ENCODE measurements at regions not wholly inside any gene's neighbourhood (a gene's known extent, or its start where the extent isn't known, plus 50 kb on each side); places are given as distances from the start of the nearest gene placed in this dataset.

DNA sequence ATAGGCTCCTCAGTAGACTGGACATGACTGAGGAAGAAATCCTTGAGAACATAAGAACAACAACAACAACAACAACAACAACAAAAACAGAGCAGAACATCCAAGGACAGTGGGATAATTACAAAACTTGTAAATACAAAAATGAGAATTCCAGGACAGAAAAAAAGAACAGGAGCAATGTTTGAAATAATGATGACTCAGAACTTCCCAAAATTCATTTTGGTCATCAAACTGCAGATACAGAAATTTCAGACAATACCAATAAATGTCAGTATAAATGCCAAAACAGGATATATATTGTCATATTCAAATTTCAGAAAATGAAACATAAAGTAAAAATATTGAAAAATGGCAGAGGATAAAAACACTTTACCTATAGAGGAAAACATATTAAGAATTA, 259.0 kb downstream of the TRIM36 start:
- in situ Hi-C loops (cut with HindIII; ENCODE audit: low sequenced_read_pairs), result no loop called here
- TF ChIP-seq, protein P1, sequence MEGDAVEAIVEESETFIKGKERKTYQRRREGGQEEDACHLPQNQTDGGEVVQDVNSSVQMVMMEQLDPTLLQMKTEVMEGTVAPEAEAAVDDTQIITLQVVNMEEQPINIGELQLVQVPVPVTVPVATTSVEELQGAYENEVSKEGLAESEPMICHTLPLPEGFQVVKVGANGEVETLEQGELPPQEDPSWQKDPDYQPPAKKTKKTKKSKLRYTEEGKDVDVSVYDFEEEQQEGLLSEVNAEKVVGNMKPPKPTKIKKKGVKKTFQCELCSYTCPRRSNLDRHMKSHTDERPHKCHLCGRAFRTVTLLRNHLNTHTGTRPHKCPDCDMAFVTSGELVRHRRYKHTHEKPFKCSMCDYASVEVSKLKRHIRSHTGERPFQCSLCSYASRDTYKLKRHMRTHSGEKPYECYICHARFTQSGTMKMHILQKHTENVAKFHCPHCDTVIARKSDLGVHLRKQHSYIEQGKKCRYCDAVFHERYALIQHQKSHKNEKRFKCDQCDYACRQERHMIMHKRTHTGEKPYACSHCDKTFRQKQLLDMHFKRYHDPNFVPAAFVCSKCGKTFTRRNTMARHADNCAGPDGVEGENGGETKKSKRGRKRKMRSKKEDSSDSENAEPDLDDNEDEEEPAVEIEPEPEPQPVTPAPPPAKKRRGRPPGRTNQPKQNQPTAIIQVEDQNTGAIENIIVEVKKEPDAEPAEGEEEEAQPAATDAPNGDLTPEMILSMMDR (IDR thresholded peaks at IDR 0.05; ENCODE audit: low read depth, low read length), result no peak
- DNase-seq (ENCODE audit: low read depth, low spot score), result no peak
- no peak overlapping the region for H3K4me3 ChIP-seq (ENCODE audit: low read depth, low read length)

DNA sequence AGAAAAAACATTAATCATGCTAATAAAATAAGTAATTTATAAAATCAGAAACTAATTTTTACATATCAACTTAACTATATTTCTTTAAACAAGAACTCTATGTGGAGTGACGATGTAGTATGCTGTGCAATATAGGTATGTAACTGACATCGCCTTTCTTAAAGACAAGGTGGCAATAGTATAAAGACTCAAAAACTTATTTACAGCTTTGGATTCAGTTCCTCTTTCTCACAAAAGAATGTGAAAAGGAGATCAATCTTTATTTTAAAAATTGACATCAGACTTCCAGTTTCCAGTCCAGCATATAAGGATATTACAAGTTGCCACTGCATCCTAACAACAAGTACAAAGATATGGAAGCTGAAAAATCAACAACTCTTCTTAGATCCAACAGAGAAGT, 260.3 kb downstream of the TRIM36 start:
- in situ Hi-C loops (cut with HindIII; ENCODE audit: low sequenced_read_pairs), result no loop called here
- no peak overlapping the region for H3K4me3 ChIP-seq (ENCODE audit: low read depth, low read length)
- DNase-seq (ENCODE audit: low read depth, low spot score), result no peak
- TF ChIP-seq, protein P1 (IDR thresholded peaks at IDR 0.05; ENCODE audit: low read depth, low read length), result no peak

DNA sequence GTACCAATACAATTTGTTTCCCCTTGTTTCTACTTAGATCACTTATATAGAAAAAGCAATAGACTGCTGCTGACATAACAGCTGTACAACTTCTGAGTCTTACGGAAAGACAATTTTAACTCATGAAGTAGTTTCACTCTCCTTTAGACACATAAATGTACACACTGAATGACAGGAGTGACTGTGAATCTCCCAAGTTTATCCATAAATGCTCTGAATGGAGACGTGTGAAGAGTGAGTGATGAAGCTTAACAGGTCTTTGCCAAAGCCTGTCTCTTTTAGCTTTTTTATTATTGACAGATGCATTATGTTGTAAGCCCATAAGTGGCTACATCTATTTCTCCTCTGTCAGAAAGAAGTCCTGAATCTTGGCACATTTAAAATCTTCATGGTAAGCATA, 265.9 kb downstream of the TRIM36 start:
- no peak for DNase-seq (ENCODE audit: low read depth, low spot score)
- H3K4me3 ChIP-seq (ENCODE audit: low read depth, low read length), result no peak overlapping the region
- TF ChIP-seq, protein P1 (IDR thresholded peaks at IDR 0.05; ENCODE audit: low read depth, low read length), result no peak
- in situ Hi-C loops (cut with HindIII; ENCODE audit: low sequenced_read_pairs), result no loop called here

DNA sequence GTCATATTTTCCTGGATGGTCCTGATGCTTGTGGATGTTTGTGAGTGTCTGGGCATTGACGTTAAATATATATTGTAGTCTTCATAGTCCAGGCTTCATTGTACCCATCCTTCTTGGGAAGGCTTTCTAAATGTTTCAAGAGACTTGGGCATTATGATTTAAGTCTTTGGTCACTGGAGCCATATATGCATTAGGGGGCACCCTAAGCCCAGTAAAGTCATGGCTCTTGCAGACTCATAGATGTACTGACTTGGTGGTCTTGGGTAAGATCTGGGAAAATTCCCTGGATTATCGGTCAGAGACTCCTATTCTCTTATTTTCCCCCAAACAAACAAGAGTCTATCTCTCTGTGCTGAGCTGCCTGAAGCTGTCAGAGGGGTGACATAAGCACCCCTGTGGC, 271.1 kb downstream of the TRIM36 start:
- TF ChIP-seq, protein P1 (IDR thresholded peaks at IDR 0.05; ENCODE audit: low read depth, low read length), result no peak
- H3K4me3 ChIP-seq (ENCODE audit: low read depth, low read length), result no peak overlapping the region
- in situ Hi-C loops (cut with HindIII; ENCODE audit: low sequenced_read_pairs), result no loop called here
- DNase-seq (ENCODE audit: low read depth, low spot score), result no peak

DNA sequence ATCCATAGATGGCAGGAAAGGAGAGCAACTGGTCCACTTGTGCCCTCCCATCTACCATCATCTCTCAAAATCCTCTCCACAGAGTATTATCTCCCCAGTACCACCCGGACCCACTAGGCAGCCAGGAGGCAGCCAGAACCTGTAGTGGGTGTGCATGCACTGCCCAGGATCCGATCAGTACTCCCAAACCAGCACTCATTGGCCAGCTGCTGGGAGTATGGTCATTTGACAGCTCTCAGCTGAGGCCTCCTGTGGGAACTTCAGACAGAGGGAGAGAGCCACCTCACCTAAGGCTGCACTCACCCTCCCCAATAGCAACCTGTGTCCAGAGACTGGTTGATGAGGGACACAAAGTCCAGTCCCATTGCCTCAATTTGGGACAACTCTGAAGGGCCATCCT, 286.0 kb downstream of the TRIM36 start:
- TF ChIP-seq, protein P1 (IDR thresholded peaks at IDR 0.05; ENCODE audit: low read depth, low read length), result no peak
- no peak for DNase-seq (ENCODE audit: low read depth, low spot score)
- in situ Hi-C loops (cut with HindIII; ENCODE audit: low sequenced_read_pairs), result no loop called here
- no peak overlapping the region for H3K4me3 ChIP-seq (ENCODE audit: low read depth, low read length)

DNA sequence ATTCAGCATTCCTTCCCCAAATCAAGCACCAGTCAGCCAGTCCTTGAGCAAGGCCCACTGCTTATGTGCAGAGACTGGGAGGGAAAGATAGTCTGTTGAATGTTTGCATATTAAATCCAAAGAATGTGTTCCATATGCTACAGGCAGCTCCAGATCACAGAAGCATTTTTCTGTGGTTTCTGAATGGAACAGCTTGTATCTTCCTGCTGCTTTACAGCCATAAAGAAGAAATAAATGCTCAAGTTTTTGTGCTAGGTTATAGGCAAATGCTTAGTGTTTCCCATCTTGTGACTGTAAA, 310.3 kb downstream of the TRIM36 start:
- no peak for DNase-seq (ENCODE audit: low read depth, low spot score)
- H3K4me3 ChIP-seq (ENCODE audit: low read depth, low read length), result no peak overlapping the region
- TF ChIP-seq, protein P1 (IDR thresholded peaks at IDR 0.05; ENCODE audit: low read depth, low read length), result no peak
- in situ Hi-C loops (cut with HindIII; ENCODE audit: low sequenced_read_pairs), result no loop called here

Data from astrocyte of the spinal cord (primary cell).